Skeletal muscle tissue (tissue), 3 donors: ENCODE measurements at regions not wholly inside any gene's neighbourhood (a gene's known extent, or its start where the extent isn't known, plus 50 kb on each side); places are given as distances from the start of the nearest gene placed in this dataset.
"Not testable (repeated sequence)": the region's sequence is repeated elsewhere in the genome, so short reads cannot be mapped to it uniquely, and the experiment has no call there.

Experiments used
- H3K27ac ChIP-seq: one replicate; pipeline ENCODE4 v1.7.0; 2013; ENCODE audit warnings: mild to moderate bottlenecking, low read depth, low read length, inconsistent platforms
- H3K27me3 ChIP-seq, 3 donors: one replicate each; pipeline ENCODE4 v1.7.0; 2013; ENCODE audit warnings: low read length in 3 of 3; ENCODE audit not compliant: control insufficient read depth in 3 of 3, insufficient read depth in 3 of 3
- H3K36me3 ChIP-seq, 3 donors: one replicate each; pipeline ENCODE4 v1.7.0; 2013; ENCODE audit warnings: low read length in 3 of 3; ENCODE audit not compliant: control insufficient read depth in 3 of 3, insufficient read depth in 3 of 3
- H3K4me1 ChIP-seq, 3 donors: one replicate each; pipeline ENCODE4 v1.7.0; 2013; ENCODE audit warnings: low read length in 3 of 3, mild to moderate bottlenecking in 3 of 3; ENCODE audit not compliant: control insufficient read depth in 3 of 3, insufficient read depth in 3 of 3
- H3K4me3 ChIP-seq, 3 donors: one replicate each; pipeline ENCODE4 v1.7.0; 2013; ENCODE audit warnings: low read length in 3 of 3
- H3K9ac ChIP-seq, 3 donors: one replicate each; pipeline ENCODE4 v1.7.0; 2013; ENCODE audit warnings: low read length in 3 of 3, mild to moderate bottlenecking in 3 of 3, moderate library complexity in 2 of 3, low read depth in 1 of 3
- H3K9me3 ChIP-seq, 3 donors: one replicate each; pipeline ENCODE4 v1.7.0; 2013; ENCODE audit warnings: low read length in 3 of 3; ENCODE audit not compliant: control insufficient read depth in 3 of 3
- donor health status: Osteomylitis.

DNA sequence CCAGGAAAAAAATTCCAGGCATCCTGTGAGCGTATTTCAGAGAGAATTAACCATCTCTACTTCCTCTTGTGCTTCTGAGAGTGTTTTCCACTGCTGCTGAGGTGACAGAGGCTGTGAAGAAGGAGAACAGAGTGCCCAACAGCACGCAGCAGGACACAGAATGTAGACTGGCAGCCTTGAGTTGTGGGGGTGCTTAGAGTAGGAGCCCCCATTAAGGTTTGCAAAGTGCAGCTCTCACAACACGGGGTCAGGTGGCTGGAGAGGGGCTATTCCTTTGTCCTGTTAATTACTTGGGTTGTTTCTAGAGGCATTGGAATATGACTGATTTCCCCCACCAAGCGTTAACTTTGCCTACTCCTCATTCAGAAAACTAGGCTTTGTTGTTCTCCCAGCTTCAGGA lies 370.6 kb downstream of the TSHZ3 start:
- Histone ChIP-seq H3K9ac (no peak overlapping the region), H3K4me3 (no peak overlapping the region), H3K4me1 (no peaks in the 10 kb centered on the region), H3K9me3 (peaks cover 6 to 8% (median 7%) of the 10 kb centered on the region in 3 donors), H3K27ac (no peak overlapping the region), H3K36me3 (no peaks in the 10 kb centered on the region), H3K27me3 (no peaks in the 10 kb centered on the region)

DNA sequence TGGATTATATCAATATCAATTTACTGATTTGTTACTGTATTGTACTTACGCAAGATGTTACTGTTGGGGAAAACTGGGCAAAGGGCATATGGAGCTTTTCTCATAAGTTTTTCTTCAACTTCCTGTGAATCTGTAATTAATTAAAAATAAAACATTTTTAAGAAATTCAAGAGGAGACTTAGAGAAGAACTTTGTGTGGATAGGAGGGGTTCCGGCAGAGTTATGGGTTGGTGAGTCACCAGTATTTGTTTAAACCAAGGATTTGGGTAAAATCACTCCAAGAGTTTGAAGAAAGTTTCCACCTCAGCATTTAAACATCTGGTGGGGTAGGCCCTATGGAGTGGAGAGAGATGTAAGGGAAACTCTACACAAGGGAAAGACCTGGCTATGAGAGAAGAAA lies 379.6 kb downstream of the TSHZ3 start:
- no peak overlapping the region for H3K4me3 ChIP-seq
- H3K36me3 ChIP-seq: no peaks in the 10 kb centered on the region
- no peaks in the 10 kb centered on the region for H3K27me3 ChIP-seq
- no peaks in the 10 kb centered on the region for H3K4me1 ChIP-seq
- H3K27ac ChIP-seq: no peak overlapping the region
- H3K9me3 ChIP-seq: peaks cover 0 to 2% (median 0%) of the 10 kb centered on the region in 3 donors
- H3K9ac ChIP-seq: no peak overlapping the region

DNA sequence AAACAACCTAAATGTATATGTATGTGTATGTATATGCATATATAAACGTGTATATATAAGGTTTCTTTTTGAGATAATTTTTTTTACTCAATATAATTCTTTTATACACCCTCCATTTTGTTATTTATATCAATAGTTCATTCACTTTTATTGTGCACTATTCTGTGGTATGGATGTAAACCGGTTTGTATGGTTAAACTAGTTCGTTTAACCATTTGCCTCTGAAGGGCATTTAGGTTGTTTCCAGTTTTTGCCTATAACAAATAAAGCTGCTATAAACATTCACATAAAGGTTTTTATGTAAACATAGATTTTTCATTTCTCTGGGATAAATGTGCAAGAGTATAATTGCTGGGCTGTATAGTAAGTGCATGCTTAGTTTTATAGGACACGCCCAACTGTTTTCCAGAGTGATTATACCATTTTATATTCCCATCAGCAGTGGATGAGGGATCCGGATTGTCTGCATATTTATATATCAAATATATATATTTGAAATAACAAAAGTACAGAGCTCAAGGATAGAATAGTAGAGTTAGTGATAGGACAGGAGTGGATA lies 380.3 kb downstream of the TSHZ3 start:
- Histone ChIP-seq H3K36me3 (no peaks in the 10 kb centered on the region), H3K27me3 (no peaks in the 10 kb centered on the region), H3K27ac (no peak overlapping the region), H3K9me3 (peaks cover 0 to 2% (median 0%) of the 10 kb centered on the region in 3 donors), H3K9ac (no peak overlapping the region), H3K4me1 (no peaks in the 10 kb centered on the region), H3K4me3 (no peak overlapping the region)

DNA sequence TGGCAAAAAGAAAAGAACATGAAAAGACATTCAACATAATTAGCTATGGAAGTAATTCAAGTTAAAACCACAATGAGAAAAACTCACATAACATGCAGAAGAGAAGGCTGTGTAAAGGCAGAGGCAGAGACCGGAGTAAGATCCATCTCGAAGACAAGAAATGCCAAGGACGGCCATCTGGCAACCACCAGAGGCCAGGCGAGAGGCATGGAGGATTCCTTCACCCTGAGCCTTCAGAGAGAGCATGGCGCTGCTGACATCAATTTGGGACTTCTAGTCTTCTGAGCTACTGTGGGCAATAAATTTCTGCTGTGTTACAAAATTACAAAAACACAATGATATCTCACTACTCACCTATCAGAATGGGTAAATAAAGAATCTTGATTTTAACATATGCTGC lies 381.0 kb downstream of the TSHZ3 start:
- no peaks in the 10 kb centered on the region for H3K36me3 ChIP-seq
- no peak overlapping the region for H3K27ac ChIP-seq
- no peaks in the 10 kb centered on the region for H3K27me3 ChIP-seq
- H3K9me3 ChIP-seq: peaks cover 0 to 5% (median 2%) of the 10 kb centered on the region in 3 donors
- H3K9ac ChIP-seq: no peak overlapping the region
- no peaks in the 10 kb centered on the region for H3K4me1 ChIP-seq
- no peak overlapping the region for H3K4me3 ChIP-seq

DNA sequence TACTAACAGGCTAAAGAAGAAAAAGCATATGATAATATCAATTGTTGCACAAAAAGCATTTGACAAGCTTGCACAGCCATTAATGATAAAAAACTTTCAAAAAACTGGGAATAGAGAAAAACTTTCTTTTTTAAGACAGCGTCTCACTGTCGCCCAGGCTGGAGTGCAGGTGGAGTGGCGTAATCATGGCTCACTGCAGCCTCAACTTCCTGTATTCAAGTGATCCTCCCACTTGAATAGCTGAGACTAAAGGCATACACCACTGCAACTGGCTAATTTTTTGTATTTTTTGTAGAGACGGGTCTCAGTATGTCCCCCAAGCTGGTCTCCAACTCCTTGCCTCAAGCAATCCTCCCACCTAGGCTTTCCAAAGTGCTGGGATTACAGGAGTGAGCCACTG lies 382.8 kb downstream of the TSHZ3 start:
- Histone ChIP-seq H3K4me3 (no peak overlapping the region), H3K9ac (no peak overlapping the region), H3K4me1 (no peaks in the 10 kb centered on the region)

DNA sequence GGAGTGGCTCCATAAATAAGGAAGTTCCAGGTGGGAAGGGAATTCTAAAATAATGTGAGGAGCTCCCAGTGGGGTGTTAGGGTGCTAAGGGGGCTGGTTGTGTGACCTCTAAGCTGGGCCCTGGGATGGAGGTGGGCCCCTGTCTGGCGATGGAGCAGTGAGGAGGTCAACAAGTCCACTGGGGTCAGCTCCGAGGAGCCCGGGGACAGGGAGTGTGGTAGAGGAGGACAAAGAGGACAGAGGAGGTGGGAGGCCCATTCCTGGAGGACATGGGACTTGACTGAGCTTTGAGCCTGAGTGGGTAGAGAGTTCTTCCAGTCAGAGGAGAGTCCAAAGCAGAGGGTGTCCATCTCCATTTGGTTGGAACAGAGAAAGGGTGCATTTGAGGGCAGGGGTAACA lies 390.2 kb downstream of the TSHZ3 start:
- H3K9me3 ChIP-seq: peaks cover 0 to 5% (median 3%) of the 10 kb centered on the region in 3 donors
- H3K9ac ChIP-seq: no peak overlapping the region
- H3K27ac ChIP-seq: no peak overlapping the region
- no peaks in the 10 kb centered on the region for H3K36me3 ChIP-seq
- H3K27me3 ChIP-seq: peaks cover 3% of the 10 kb centered on the region in 3 donors
- H3K4me3 ChIP-seq: no peak overlapping the region
- H3K4me1 ChIP-seq: no peaks in the 10 kb centered on the region

More for the DNA sequence above, 382.8 kb downstream of the TSHZ3 start:
- H3K27me3 ChIP-seq: no peaks in the 10 kb centered on the region
- H3K27ac ChIP-seq: no peak overlapping the region
- no peaks in the 10 kb centered on the region for H3K36me3 ChIP-seq
- H3K9me3 ChIP-seq: peaks cover 0 to 5% (median 5%) of the 10 kb centered on the region in 3 donors

DNA sequence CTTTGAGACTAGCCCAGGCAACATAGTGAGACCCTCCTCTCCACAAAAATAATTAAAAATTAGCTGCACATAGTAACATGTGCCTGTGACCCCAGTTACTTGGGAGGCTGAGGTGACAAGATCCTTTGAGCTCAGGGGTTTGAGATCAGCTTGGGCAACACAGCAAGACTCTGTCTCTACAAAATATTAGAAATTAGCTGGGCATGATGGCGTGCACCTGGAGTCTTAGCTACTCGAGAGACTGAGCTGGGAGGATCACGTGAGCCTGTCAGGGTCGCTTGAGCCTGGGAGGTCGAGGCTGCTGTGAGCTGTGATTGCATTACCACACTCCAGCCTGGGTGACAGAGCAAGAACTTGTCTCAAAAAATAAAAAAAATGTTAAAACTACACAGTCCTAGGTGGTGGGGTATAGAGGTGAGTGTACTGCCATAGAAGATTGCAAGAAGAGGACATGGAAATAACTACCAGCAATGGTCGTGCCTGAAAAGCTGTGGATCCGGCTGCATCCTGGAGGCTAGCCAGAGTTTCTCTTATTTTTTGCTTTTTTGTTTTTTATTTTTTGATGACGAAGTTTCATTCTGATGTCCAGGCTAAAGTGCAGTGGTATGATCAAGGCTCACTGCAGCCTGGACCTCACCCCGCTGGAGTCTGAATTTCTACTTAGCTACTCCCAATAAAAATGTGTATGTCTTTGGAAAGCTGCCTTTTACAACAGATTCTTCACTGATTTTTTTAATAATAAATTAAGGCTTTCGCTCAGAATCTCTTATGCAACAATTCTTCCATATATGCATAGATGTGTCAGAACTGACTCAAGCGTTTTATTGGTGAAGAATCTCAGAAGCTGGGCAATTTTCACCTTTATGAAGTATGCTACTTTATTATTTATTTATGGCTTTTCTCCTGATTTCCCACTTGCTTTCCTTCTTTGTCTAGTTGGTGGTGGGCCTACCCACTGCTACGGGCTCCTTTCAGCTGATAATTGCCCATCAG lies 393.8 kb downstream of the TSHZ3 start:
- Histone ChIP-seq H3K36me3 (no peaks in the 10 kb centered on the region), H3K27me3 (peaks cover 3% of the 10 kb centered on the region in 3 donors), H3K4me1 (no peaks in the 10 kb centered on the region), H3K9ac (no peak overlapping the region), H3K9me3 (no peaks in the 10 kb centered on the region), H3K4me3 (no peak overlapping the region), H3K27ac (no peak overlapping the region)

DNA sequence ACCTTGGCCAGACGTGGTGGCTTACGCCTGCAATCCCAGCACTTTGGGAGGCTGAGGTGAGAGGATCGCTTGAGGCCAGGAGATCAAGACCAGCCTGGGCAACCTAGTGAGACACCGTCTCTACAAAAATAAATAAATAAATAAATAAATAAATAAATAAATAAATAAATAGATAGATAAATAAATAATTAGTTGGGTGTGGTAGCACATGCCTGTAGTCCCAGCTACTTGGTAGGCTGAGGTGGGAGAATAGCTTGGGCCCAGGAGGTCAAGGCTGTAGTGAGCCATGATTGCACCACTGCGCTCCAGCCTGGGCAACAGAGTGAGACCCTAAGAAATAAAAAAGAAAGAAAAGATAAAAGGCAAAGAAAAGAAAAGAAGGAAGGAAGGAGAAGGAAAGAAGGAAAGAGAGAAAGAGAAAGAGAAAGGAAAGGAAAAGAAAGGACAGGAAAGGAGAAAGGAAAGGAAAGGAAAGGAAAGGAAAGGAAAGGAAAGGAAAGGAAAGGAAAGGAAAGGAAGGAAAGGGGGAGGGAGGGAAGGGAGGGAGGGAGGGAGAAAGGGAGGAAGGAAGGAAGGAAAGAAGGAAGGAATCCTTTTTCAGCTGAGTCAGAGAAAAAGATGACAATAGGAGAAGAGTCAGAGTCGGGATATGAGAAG lies 404.8 kb downstream of the TSHZ3 start:
- H3K27ac ChIP-seq, H3K4me3 ChIP-seq, H3K9ac ChIP-seq, H3K9me3 ChIP-seq, H3K36me3 ChIP-seq, H3K4me1 ChIP-seq: not testable (repeated sequence)
- H3K27me3 ChIP-seq: peaks cover 3 to 12% (median 8%) of the 10 kb centered on the region in 3 donors

DNA sequence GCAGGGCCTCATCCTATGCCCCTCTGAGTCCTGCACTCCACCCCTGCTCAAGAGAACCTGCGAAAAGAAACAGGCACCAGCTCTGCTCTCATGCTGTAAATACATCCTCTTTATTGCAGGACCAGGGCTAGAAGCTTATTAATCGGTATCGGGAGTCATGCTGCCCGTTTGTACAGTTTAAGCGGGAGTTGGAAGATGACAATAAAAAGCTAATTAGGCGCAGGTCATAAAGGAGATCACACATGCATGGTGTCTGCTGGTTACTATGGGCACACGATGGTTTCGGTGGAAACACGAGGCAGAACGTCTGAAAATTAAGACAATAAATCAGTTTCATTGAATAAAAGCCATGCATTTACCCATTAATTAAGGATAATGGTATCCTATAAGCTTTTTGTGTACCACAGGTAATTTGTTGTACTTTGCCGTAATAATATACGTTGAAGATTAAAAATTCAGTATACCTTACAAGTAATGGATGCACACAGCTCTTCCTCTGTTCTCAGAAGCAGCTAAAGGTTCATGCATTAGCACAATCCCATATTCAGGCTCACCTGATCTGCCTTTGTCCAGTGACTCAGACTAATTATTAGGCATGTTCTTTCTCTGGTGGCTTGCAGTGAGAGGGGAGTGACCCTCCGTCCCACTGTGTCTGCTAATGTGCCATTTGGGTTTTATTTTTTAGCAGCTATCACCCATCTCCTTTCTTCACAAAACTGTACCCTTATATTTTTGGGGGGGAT lies 406.0 kb downstream of the TSHZ3 start:
- Histone ChIP-seq H3K36me3 (no peaks in the 10 kb centered on the region), H3K9ac (no peak overlapping the region), H3K4me1 (no peaks in the 10 kb centered on the region), H3K27me3 (peaks cover 3 to 12% (median 8%) of the 10 kb centered on the region in 3 donors), H3K9me3 (peaks cover 0 to 2% (median 0%) of the 10 kb centered on the region in 3 donors), H3K27ac (no peak overlapping the region), H3K4me3 (no peak overlapping the region)
